B cell (primary cell): ENCODE measurements at regions not wholly inside any gene's neighbourhood (a gene's known extent, or its start where the extent isn't known, plus 50 kb on each side); places are given as distances from the start of the nearest gene placed in this dataset.

Source experiments
- ATAC-seq: fragments of 200-7000 bp; cut with Tn5 transposase; one replicate; pipeline ENCODE4 v1.10.0; 2021; ENCODE audit warnings: low read depth, mild to moderate bottlenecking, moderate number of reproducible peaks, moderate library complexity
- CTCF ChIA-PET: fragments of 350-600 bp; sonication (Branson Sonifier 250); formaldehyde crosslinking; loops from one replicate; lab custom pipeline; 2021; ENCODE audit warnings: antibody characterized with exemption, inconsistent platforms; lab: Charles Lee
- POLR2A ChIA-PET: fragments of 350-600 bp; sonication (Branson Sonifier 250); formaldehyde crosslinking; loops from one replicate; lab custom pipeline; 2021; ENCODE audit warnings: antibody characterized with exemption; lab: Charles Lee
- DNase-seq: peaks from one replicate; pipeline ENCODE4 v3.0.0; 2013
- H2AFZ ChIP-seq: 2 replicates; pipeline ENCODE4 v1.6.1; 2012; ENCODE audit warnings: mild to moderate bottlenecking, low read depth, low read length; ENCODE audit not compliant: insufficient read depth, poor library complexity, severe bottlenecking
- H3K27ac ChIP-seq, 2 donors: 1 replicate in 1 of 2; 2 replicates in 1 of 2; pipeline ENCODE4 v1.5.1; 2012 to 2013; ENCODE audit warnings: low read length in 2 of 2, mild to moderate bottlenecking in 2 of 2, moderate library complexity in 1 of 2
- H3K27me3 ChIP-seq, 4 experiments: fragments of 200-600 bp in 1 of 4; sonication (generic) in 1 of 4; replicated peaks in 1 of 4; 1 replicate in 2 of 4; 2 replicates in 2 of 4; pipeline versions ENCODE4 v1.6.1 to v1.7.0; 2013 to 2016; ENCODE audit warnings: low read length in 3 of 4, mild to moderate bottlenecking in 2 of 4, mixed read lengths in 1 of 4, moderate library complexity in 1 of 4; ENCODE audit not compliant: insufficient read depth in 4 of 4, control insufficient read depth in 3 of 4; ENCODE audit errors: control extremely low read depth in 1 of 4
- H3K36me3 ChIP-seq, 2 experiments: replicated peaks in 1 of 2; 1 replicate in 1 of 2; 2 replicates in 1 of 2; pipeline versions ENCODE4 v1.6.1 to v1.7.1; 2013; ENCODE audit warnings: low read length in 1 of 2; ENCODE audit not compliant: insufficient read depth in 2 of 2, control insufficient read depth in 1 of 2; ENCODE audit errors: control extremely low read depth in 1 of 2, extremely low read depth in 1 of 2
- H3K4me1 ChIP-seq, 2 donors: fragments of 200-600 bp in 1 of 2; sonication (generic) in 1 of 2; 1 replicate in 1 of 2; 2 replicates in 1 of 2; pipeline versions ENCODE4 v1.5.1 to v1.6.1; 2013 to 2017; ENCODE audit warnings: low read length in 2 of 2; ENCODE audit not compliant: control insufficient read depth in 2 of 2, insufficient read depth in 2 of 2
- H3K4me2 ChIP-seq: replicated peaks from 2 replicates; pipeline ENCODE3; 2012; ENCODE audit warnings: mild to moderate bottlenecking, low read depth, low read length; ENCODE audit not compliant: poor library complexity, severe bottlenecking
- H3K4me3 ChIP-seq, 5 experiments: fragments of 200-600 bp in 1 of 5; sonication (generic) in 1 of 5; 1 replicate in 3 of 5; 2 replicates in 2 of 5; pipeline versions ENCODE4 v1.5.1 to v1.7.0; 2011 to 2016; ENCODE audit warnings: low read length in 4 of 5, mild to moderate bottlenecking in 4 of 5, low read depth in 2 of 5, control low read depth in 1 of 5, moderate library complexity in 1 of 5; ENCODE audit not compliant: insufficient read depth in 1 of 5; ENCODE audit errors: control extremely low read depth in 1 of 5, extremely low read depth in 1 of 5
- H3K79me2 ChIP-seq: fragments of 200-600 bp; sonication (generic); one replicate; pipeline ENCODE4 v1.6.0; 2016; ENCODE audit warnings: low read length; ENCODE audit not compliant: control insufficient read depth, insufficient read depth
- H3K9ac ChIP-seq: fragments of 200-600 bp; sonication (generic); 2 replicates; pipeline ENCODE4 v1.6.1; 2017; ENCODE audit warnings: mild to moderate bottlenecking, low read length, moderate library complexity
- H3K9me3 ChIP-seq, 3 donors: one replicate each; pipeline versions ENCODE4 v1.6.1 to v1.7.1; 2013; ENCODE audit warnings: low read length in 2 of 3; ENCODE audit not compliant: control insufficient read depth in 2 of 3, insufficient read depth in 1 of 3; ENCODE audit errors: control extremely low read depth in 1 of 3
- H4K20me1 ChIP-seq: 2 replicates; pipeline ENCODE4 v1.6.0; 2012; ENCODE audit warnings: mild to moderate bottlenecking, low read length; ENCODE audit not compliant: insufficient read depth, control insufficient read depth, poor library complexity, severe bottlenecking
- H3K27ac Mint-ChIP-seq: one replicate; pipeline ENCODE4 v1.8.0; 2021; ENCODE audit warnings: mixed read lengths
- H3K27me3 Mint-ChIP-seq: one replicate; pipeline ENCODE4 v1.8.0; 2021; ENCODE audit warnings: mixed read lengths
- H3K4me1 Mint-ChIP-seq: one replicate; pipeline ENCODE4 v1.8.0; 2021; ENCODE audit warnings: mixed read lengths
- H3K4me3 Mint-ChIP-seq: one replicate; pipeline ENCODE4 v1.8.0; 2021; ENCODE audit warnings: mixed read lengths
- H3K9me3 Mint-ChIP-seq: one replicate; pipeline ENCODE4 v1.8.0; 2022; ENCODE audit warnings: mixed read lengths; ENCODE audit not compliant: insufficient read depth
- EZH2 ChIP-seq: IDR thresholded peaks from 2 replicates; pipeline ENCODE4 v1.6.1; 2012; ENCODE audit warnings: borderline replicate concordance, low read depth, mild to moderate bottlenecking, moderate library complexity, low read length; ENCODE audit not compliant: insufficient read depth, poor library complexity, severe bottlenecking
- whole genome bisulfite sequencing: methylation state at CpG from one replicate; pipeline ENCODE4 v1.1.5; 2013; ENCODE audit warnings: missing lambda C conversion rate; ENCODE audit not compliant: insufficient coverage; 5-methylcytosine and 5-hydroxymethylcytosine counted together
- intact Hi-C: fragments of 100-400 bp; cut with micrococcal nuclease; formaldehyde crosslinking; loops from one replicate; pipeline ENCODE4 v1.10.0; 2022
- TF ChIP-seq, protein P1 (sequence below): fragments of 200-600 bp; IDR thresholded peaks from one replicate; pipeline ENCODE4 v1.8.0; 2022; ENCODE audit warnings: antibody characterized with exemption, mild to moderate bottlenecking

DNA sequence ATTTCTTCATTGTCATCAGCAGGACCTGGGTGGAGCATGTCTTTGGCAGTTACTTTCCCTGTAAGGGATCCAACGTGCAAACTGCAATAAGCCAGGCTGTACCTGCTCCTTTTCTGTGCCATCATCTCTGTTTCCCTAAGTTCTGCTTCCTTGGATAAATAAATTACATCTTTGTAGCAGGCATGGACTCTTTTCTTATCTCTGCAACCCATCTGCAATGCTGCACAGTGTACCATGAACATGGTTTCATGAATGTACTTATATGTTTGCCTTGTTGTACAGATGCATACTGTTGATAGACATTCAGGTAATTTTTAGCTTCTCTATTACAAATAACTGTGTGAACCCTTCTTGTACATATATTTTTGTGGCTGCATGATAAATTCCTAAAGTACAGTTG, 616.7 kb upstream of the PIK3C3 start:
- CTCF ChIA-PET: no interaction called here
- Histone ChIP-seq H3K27ac (no peak overlapping the region), H4K20me1 (no peaks in the 10 kb centered on the region), H3K9me3 (peaks cover 0 to 2% (median 0%) of the 10 kb centered on the region in 3 donors), H3K9ac (no peak overlapping the region), H3K4me2 (no peak overlapping the region), H2AFZ (no peak overlapping the region), H3K36me3 (no peaks in the 10 kb centered on the region), H3K27me3 (no peaks in the 10 kb centered on the region), H3K79me2 (no peaks in the 10 kb centered on the region), H3K4me3 (no peak overlapping the region), H3K4me1 (no peaks in the 10 kb centered on the region)
- H3K27ac Mint-ChIP-seq: no peak overlapping the region
- H3K27me3 Mint-ChIP-seq: no peaks in the 10 kb centered on the region
- H3K4me3 Mint-ChIP-seq: no peak overlapping the region
- no peak for ATAC-seq
- H3K4me1 Mint-ChIP-seq: no peaks in the 10 kb centered on the region
- intact Hi-C loops: no loop called here
- H3K9me3 Mint-ChIP-seq: peaks cover 2% of the 10 kb centered on the region
- DNase-seq: no peak
- no peak for TF ChIP-seq EZH2
- TF ChIP-seq, protein P1, sequence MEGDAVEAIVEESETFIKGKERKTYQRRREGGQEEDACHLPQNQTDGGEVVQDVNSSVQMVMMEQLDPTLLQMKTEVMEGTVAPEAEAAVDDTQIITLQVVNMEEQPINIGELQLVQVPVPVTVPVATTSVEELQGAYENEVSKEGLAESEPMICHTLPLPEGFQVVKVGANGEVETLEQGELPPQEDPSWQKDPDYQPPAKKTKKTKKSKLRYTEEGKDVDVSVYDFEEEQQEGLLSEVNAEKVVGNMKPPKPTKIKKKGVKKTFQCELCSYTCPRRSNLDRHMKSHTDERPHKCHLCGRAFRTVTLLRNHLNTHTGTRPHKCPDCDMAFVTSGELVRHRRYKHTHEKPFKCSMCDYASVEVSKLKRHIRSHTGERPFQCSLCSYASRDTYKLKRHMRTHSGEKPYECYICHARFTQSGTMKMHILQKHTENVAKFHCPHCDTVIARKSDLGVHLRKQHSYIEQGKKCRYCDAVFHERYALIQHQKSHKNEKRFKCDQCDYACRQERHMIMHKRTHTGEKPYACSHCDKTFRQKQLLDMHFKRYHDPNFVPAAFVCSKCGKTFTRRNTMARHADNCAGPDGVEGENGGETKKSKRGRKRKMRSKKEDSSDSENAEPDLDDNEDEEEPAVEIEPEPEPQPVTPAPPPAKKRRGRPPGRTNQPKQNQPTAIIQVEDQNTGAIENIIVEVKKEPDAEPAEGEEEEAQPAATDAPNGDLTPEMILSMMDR: no peak
- WGBS: no CpG with 5 or more reads among the region's 1 CpG
- POLR2A ChIA-PET: no interaction called here

DNA sequence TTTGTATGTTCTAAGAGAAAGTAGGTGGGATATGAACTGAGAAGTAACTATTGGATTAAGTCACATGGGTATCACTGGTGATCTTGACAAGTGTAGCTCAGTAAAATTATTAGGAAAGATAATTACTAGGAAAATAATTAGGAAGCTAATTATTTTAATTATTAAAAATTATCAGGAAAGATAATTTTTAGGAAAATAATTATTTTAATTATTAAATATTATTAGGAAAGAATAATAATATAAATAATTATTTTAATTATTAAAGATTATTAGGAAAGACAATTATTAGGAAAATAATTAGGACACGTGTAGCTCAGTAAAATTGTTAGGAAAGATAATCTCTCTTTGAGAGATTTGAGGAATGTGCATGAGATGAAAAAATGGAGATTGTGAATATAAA, 623.4 kb upstream of the PIK3C3 start:
- H3K36me3 ChIP-seq: no peaks in the 10 kb centered on the region
- H4K20me1 ChIP-seq: no peaks in the 10 kb centered on the region
- ATAC-seq (no peak), DNase-seq (no peak)
- no peak overlapping the region for H3K4me2 ChIP-seq
- H3K4me3 Mint-ChIP-seq: no peak overlapping the region
- intact Hi-C loops: no loop called here
- H3K4me1 ChIP-seq: no peaks in the 10 kb centered on the region
- H3K9me3 Mint-ChIP-seq: no peaks in the 10 kb centered on the region
- H3K4me3 ChIP-seq: no peak overlapping the region
- H3K9ac ChIP-seq: no peak overlapping the region
- H3K4me1 Mint-ChIP-seq: no peaks in the 10 kb centered on the region
- TF ChIP-seq, protein P1: no peak
- TF ChIP-seq EZH2: no peak
- no peaks in the 10 kb centered on the region for H3K79me2 ChIP-seq
- peaks cover 0 to 9% (median 0%) of the 10 kb centered on the region in 3 donors for H3K9me3 ChIP-seq
- no peak overlapping the region for H3K27ac ChIP-seq
- WGBS: no CpG with 5 or more reads among the region's 1 CpG
- POLR2A ChIA-PET: no interaction called here
- CTCF ChIA-PET: no interaction called here
- H2AFZ ChIP-seq: no peak overlapping the region
- no peaks in the 10 kb centered on the region for H3K27me3 Mint-ChIP-seq
- H3K27me3 ChIP-seq: no peaks in the 10 kb centered on the region
- H3K27ac Mint-ChIP-seq: no peak overlapping the region
